Amygdala (tissue), 56 donors: ENCODE measurements at regions not wholly inside any gene's neighbourhood (a gene's known extent, or its start where the extent isn't known, plus 50 kb on each side); places are given as distances from the start of the nearest gene placed in this dataset.
A peak's percentile ranks its signal among the peaks of the same experiment; 100 is the strongest.
"Not testable (repeated sequence)": the region's sequence is repeated elsewhere in the genome, so short reads cannot be mapped to it uniquely, and the experiment has no call there.

ENCODE experiments used
- DNase-seq, 56 donors: peaks; one replicate each; lab custom pipeline; 2025; lab: John Stamatoyannopoulos, UW

DNA sequence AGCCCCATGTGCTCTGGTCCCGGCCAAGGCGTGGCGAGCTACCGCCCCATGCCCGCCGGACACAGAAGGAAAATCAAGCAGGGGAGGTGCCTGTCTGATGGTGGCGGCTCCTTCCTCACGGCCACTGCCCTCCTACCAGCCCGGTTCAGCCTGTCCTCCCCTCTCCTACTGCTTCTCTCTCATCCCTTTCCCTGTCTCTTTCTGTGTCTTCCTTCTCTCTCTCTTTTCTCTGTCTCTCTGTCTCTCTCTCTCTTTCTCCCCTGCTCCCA is 279.1 kb downstream of the ASMT start:
- no peak for DNase-seq

DNA sequence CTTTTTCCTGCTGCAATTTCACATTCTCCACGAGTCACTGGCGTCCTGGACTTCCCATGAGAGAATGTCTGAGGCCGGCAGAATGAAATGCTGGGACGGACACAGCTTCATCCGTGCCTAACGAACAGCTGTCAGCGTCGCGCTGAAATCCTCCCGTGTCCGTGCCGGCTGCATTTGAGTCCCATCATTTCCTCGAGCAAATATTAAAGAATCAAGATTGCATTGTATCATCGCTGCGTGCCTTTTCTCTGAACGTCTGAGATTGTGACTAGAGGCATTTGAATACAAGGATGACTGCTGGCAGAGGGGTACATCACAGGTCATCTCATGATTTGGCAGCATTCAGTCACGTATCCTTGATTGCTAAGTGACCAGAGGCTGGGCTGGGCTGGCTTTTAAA is 279.9 kb downstream of the ASMT start:
- DNase-seq: no peak

DNA sequence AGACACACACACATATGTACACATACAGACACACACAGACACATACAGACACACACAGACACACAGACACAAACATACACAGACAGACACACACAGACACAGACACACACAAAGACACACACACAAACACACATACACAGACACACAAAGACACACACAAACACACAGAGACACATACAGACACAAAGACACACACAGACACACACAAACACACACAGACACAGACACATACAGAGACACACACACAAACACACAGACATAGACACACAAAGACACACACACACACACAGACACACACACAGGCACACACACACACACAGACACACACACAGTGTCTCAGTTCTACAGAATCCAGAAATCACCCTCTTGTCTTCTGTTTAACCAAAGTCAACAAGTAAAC is 280.7 kb downstream of the ASMT start:
- DNase-seq: no peak

DNA sequence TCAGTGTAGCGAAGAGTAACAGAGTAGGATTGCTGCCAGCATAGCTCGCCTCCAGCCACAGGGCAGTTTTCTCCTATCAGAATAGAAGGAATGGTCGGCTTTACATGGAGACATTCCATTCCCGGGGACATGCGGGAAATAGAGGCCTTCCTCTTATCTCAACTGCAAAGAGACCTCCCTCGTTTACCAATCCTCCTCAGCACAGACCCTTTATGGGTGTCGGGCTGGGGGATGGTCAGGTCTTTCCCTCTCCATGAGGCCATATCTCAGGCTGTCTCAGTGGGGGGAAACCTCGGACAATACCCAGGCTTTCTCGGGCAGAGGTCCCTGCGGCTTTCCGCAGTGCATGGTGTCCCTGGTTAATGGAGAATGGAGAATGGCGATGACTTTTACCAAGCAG is 285.0 kb downstream of the ASMT start:
- DNase-seq: no peak

DNA sequence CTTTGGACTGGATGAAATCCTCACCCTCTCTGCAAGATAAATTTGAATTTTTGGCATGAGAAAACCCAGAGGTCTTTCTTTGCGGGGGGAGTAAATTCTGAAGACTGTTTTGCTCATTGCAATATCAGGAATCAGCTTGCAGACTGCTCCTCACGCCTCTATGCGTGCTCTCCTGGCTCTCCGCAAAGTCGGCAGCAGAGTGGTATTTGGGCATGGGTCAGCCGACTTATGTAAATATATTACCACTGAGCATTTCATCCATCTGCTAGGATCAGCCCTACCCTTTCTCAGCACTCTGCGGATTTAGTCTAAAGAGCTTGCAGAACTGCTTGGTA is 288.0 kb downstream of the ASMT start:
- DNase-seq: no peak

DNA sequence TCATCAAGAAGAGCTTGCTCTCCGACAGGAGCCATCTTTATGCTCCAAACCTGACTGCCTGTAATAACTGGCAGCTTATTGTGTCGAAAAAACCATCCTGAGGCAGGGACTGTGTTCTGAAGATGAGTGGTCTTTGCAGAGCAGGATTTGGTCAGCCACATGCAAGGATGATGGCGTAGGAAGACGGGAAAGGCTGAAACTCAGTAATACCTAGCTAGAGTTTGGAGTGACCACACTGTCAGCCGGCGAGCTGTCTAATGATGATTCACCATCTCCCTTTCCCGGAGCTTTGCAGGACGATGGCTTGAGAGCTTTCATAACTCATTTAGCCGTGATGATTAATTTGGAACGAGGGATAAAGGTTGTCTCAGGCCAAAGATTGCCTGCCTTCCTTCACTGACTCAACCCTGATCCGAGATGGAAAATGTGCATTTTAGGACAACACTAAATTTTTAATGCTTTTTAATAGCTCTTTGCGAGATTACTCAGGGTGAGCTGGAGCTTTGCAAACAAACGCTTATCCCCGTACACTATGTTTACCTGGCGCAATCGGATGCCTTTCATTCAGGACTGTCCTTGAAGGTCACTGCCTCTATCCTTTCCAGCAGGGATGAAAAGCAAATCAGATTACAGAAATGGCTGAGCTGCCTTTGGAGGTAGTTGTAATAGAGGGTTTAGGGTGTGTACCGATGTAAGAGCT is 288.5 kb downstream of the ASMT start:
- DNase-seq: no peak

DNA sequence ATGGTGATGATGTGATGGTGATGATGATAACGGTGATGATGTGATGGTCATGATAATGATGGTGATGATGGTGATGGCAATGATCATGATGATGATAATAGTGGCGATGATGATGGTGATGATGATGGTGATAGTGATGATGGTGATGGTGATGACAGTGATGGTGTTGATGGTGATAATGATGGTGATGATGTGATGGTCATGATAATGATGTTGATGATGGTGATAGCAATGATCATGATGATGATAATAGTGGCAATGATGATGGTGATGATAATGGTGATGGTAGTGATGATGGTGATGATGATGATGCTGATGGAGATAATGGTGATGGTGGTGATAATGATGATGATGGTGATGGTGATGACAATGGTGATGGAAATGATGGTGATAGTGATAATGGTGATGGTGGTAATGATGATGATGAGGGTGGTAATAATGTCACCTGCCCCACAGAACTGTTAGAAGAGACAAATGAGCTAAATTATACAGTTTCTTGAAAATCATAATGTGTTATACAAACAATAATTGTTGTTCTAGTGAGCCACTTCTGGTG is 289.9 kb downstream of the ASMT start:
- DNase-seq: no peak

DNA sequence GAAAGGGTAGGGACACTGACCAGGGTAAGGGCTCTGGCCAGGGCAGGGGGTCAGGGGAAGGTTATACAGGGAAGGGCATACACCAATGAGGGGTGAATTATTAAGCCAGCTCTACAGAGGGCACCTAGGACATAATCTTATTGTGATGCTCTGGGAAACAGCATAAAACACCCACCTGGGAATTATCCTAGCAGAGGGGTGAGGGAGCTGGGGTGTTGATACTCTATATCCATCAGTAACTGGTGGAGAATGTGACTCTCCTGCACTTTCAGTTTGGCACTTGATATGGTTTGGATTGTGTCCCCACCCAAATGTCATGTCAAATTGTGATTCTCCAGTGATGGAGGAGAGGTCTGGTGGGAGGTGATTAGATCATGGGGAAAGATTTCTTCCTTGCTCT is 291.2 kb downstream of the ASMT start:
- no peak for DNase-seq

DNA sequence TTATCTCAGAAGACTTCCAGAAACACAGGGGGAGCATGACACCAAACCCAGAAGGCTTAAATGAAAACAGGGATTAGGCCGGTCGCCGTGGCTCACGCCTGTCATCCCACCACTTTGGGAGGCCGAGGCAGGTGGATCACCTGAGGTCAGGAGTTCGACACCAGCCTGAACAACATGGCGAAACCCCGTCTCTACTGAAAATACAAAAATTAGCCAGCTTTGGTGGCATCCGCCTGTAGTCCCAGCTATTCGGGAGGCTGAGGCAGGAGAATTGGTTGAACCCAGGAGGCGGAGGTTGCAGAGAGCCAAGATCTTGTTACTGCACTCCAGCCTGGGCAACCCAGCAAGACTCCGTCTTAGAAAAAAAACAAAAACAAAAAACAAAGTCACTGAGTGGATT is 294.1 kb downstream of the ASMT start:
- DNase-seq: not testable (repeated sequence)

DNA sequence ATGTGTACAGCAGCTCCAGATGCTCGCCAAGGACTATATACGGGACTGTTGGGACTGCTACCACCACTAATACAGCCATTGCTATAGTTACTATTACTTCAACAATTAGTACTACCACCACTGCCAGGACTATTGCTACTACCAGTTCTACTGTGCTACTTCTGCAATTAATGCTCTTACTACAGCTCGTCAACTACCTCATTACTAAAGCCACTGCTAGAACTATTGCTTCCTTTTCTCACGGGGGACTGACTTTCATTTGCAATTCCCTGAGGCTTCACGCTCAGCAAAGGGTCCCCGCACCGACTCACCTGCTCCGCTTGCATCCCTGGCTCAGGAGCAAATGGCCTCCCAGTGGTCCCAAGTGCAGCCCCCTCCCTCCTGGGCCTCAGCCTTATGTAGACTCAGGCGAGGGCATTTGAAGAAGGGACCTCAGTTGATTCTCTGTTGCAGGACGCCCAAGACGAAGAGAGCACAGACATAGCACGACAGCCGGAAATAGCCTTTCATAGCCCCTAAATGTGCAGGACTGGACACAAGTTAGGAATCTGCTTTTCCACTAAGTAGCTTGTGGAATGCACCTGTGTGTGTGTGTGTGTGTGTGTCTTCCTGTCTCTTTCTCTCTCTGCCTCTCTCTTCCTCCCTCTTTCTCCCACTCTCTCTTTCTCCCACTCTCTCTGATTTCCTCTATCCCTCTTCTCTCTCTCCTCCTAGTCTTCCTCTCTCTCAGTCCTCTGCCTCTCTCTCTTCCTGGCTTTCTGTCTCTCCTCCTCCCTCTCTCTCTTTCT is 294.8 kb downstream of the ASMT start:
- no peak for DNase-seq

DNA sequence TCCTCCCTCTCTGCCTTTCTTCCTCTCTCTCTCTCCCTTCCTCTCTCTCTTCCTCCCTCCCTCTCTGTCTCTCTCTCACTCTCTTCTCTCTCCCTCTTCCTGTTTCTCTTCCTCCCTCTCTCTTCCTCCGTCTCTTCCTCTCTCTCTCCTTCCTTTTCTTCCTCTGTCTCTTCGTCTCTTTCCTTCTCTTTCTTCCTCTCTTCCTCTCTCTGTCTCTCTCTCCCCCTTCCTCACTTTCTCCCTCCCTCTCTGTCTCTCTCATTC is 295.3 kb downstream of the ASMT start:
- no peak for DNase-seq

DNA sequence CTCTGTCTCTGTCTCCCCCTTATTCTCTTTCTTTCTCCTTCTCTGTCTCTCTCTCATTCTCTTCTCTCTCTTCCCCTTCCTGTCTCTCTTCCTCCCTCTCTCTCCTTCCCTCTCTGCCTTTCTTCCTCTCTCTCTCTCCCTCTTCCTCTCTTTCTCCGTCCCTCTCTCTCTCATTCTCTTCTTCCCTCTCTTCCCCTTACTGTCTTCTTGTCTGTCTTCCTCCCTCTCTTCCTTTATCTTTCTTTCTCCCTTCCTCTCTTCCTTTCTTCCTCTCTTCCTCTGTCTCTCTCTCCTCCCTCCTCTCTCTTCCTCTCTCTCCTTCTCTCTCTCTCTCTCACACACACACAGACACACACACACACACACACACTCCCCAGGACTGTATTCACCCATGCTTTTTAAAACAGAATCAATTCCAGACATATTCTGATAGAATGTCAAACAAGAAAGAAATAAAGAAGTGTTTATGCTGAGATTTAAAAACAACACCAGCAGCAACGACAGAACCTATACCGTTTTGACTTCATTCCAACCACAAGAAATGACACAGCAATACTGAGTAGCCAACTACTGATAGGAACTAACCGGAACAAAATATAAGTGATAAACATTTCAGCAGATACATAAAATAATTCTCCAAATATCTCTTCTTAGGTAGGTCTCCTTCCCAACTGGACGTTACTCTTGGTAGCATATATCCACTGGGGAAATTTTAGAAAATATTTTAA is 296.7 kb downstream of the ASMT start:
- no peak for DNase-seq

DNA sequence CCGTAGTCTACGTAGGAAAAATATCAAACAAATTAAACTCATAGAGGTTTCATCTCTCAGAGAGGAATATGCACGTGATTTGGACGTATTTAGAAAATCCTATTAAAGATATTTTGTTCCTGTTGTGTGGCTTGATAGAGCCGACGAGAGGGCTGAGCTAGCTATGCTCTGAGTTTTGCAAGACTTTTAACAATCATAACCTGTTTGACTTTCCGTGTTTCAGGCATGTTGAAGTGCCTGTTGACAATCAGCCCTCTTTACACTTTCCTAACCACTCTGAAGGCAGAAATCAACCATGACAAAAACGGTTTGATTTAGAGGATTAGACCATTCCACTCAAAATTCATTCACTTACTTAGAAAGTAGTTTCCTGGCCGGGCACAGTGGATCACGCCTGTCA is 297.3 kb downstream of the ASMT start:
- no peak for DNase-seq

DNA sequence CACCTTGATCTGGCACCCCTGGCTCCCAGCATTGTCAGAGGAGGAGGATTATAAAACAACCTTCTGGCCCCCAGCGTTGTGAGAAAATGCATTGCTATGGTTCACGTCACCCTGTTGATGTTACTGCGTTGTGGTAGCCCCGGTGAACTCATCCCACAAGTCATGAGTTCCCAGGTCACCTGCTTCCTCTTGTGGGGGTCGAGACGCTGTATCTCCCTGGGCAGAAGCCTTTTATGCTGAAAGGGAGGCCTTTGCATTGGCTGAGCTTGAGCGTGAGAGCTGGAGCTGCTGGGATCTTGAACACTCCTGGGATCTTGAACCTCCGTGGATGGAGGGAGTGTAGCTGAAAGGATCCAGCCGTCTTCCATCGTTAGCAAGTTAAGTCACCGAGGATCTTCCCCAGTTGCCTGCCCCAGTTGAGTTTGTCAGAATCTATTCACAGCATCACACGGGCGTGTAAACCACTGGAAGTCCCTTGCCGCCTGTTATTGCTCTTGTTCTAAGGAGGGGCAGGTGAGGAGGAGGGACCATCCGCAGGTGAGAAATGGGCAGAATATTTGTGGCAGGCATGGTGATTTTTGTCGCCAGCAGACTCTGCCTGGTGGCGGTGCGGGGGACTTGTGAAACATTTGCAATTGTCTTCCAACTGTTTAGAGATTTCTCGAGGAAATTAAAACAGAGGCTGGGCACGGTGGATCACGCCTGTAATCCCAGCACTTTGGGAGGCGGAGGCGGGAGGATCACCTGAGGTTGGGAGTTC is 299.9 kb downstream of the ASMT start:
- no peak for DNase-seq

DNA sequence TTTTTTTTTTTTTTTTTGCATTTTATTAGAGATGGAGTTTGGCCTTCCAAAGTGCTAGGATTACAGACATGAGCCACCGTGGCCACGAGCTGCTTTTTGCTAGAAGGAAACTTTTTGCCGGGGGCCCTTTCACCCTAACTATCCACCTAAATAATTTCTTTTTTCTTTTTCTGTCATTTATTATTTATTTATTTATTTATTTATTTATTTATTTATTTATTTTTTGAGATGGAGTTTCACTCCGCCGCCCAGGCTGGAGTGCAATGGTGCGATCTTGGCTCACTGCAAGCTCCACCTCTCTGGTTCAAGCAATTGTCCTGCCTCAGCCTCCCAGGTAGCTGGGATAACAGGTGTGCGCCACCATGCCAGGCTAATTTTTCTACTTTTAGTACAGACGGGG is 303.9 kb downstream of the ASMT start:
- no peak for DNase-seq

DNA sequence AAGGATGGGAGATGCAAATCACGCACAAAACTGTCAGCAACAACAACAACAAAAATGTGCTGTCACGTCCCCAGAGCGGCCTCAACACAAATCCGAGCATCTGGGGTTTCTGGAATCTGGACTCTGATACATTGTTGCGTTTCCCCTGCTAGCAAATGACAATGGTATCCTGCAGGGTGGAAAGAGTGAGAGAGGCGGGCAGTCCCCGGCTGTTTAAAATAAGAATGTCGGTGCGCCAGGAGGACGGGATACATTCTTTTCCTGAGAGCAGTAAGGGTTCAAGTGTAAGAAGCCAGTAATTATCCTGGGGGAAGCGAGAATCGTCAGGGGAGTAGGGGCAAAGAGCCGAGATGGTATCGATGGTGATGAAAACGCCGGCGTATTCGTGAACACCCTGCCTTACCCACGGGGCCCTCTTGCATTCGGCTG is 310.2 kb downstream of the ASMT start:
- DNase-seq: peak in 2 of 56 donors; percentile 2 to 3

DNA sequence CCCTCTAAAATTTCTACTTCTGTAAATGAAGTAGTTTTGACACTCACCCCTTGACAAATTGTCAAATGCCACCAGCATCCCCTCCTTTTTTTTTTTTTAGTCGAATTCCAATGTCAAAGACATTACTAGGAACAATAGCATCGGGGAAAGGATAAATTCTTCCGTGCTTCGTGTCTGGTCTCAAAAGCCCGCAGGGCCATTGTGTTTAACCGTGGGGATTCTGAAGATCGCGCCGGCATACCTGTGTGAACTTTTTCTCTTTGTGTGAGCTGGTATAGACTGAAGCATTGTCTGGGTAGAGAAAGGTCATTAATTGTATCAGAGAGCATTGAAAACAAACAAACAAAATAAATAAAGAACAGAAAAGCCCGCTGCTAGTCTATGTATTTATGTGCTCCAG is 313.9 kb downstream of the ASMT start:
- no peak for DNase-seq

DNA sequence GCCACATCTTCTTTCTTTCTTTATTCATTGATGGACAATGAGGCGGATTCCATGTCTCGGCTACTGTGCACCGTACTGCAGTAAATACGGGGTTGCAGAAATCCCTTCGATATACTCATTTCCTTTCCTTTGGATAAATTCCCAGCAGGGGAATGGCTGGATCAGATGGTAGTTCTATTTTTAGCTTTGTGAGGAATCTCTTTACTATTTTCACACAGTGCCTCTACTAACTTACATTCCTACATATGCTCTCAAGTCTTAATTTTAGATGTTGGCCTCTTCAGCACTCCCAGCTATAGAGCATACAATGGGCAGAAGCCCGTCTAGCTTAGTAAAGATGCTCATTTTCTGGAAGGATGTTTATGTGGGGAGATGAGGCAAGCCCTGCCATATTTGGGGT is 317.4 kb downstream of the ASMT start:
- peak in 1 of 56 donors; percentile 6 for DNase-seq

DNA sequence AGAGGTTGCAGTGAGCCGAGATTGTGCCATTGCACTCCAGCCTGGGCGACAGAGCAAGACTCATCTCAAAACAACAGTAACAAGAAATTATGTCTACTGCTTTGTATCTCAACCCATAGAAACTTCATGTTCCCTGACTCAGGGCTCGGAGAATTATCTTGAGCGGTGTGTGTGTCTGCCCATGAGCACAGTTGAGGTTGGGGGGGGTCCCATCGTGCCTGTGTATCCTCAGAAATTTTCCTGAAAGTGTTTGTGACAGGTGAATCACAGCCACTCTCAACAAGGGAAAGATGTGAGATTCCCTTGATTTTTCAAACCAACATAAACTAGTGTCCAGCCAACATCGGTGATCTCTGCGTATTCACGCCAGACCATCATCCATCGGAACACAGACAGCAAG is 319.1 kb downstream of the ASMT start:
- no peak for DNase-seq

DNA sequence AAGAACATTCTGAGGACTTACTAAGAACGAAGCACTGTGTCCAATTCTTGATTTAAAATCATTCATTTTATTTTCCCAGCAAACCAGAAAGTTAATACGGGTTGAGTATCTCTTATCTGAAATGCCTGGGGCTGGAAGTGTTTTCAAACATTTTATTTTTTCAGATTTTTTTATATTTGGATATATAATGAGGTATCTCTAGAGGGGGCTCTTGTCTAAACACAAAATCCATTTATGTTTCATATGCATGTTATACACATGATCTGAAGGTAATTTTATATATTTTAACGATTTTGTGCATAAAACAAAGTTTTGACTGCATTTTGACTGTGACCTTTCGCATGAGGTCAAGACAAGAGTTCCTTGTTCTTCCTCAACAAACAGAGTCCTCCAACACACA is 320.9 kb downstream of the ASMT start:
- no peak for DNase-seq

DNA sequence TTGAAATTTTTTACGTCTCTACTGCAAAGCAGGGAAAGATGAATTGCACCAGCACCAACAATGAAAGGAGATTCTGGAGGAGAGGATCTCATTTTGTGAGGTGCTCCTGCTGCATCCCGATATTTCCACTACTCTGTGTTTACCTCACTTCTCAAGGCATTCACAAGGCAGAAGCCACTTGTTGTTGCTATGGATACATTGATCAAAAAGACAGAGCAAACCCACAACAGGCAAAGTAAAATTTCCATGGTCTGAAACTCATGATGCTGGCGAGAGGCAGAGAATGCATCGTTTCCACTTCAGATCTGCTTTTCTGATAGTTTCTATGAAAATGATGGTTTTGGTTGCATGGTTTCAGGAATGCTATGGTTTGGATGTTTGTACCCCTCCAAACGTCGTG is 323.3 kb downstream of the ASMT start:
- DNase-seq: no peak
